ENCODE measurements at regions not wholly inside any gene's neighbourhood (a gene's known extent, or its start where the extent isn't known, plus 50 kb on each side); places are given as distances from the start of the nearest gene placed in this dataset.

DNA sequence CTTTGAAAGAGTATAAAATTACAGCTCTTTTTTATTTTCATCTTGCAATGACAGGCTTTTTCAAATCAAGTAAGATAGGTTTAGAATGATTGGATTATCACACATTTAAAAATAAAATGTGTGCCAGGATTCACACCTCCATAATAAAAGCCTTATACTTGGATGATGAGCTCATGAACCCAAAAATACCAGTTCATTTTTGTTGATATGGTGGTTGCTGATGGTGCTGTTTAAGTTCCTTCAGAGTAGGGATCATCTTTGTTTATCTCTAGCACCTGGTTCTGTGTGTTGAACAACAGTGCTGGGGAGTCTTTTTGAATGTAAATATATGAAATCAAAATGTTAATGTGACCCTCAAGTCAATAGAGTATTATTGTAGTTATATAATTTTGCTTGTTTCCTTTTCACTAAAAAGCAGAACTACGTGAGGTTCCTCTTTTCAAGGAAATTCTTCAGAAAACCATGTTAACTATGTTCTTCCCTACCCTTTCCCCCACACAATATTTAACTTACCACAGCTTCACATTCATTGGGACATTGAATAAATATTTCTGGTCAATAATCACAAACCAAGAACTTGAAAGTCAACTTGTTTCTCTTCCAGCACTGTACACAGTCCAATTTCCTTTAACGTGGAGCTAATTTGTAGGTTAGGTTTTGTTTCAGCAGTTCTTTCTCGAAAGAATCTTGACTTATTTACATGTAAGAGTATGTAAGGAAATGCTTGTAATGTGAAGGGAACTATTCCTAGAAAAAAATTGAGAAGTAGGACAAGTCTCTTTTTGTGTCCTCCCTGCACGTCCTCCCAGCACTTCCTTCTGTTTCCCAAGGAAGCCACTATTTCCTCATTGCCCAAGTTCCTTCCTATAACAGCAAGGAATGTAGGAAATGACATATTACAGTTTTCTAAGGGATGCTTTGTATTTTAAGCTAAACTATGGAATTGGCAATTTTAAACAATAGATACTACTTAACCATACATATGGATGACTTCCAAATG, 945.9 kb upstream of the CITED2 start:
- no peak for DNase-seq (ENCODE audit: low spot score)

GRCh38 chr6:140319209-140319608, 944.8 kb upstream of the CITED2 start:
- DNase-seq (ENCODE audit: low spot score) (no peak), ATAC-seq (peak; percentile 78)

More for the DNA sequence above, 945.9 kb upstream of the CITED2 start:
- ATAC-seq, result peak; percentile 51

DNA sequence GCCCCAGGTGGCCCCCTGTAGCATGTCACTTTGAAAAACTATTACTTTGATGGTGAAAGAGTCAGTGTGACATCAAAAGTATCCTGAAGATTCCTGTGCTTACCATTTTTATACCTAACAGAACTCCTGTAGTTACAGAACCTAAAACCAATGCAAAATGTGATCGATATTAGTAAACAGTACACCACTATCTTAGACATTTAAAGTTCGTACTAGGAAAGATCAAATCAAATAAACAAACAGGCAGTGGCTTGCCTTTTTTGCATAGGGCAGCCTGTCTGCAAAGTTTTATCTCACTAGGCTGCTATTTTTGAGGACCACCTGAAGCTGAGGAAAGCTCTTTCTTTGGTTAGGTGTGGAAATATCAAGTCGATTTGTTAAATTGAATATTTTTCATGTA, 944.0 kb upstream of the CITED2 start:
- ATAC-seq (peak; percentile 39), DNase-seq (ENCODE audit: low spot score) (no peak)

- peak; percentile 10 for ATAC-seq
- DNase-seq (ENCODE audit: low spot score), result no peak
These were observed 943.5 kb upstream of the CITED2 start for GRCh38 chr6:140317950-140318349.

DNA sequence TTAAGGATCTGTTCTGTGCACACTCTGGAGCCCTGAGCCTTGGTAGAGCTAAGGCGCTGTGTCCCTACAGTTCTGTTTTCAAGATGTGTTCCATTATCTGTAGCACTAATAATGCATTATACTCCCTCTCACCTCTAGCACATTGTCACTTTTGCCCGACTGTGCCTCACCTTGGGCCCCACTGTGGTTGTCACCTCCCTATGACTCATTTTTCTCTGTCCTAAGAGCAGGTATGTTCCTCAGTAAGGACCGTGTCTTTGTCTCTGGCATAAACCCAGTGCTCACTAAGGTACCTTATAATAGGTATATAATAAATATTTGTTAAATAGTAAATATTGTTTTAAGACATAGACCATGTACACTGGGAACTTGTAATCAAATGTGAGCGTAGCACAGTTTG, 942.5 kb upstream of the CITED2 start:
- DNase-seq (ENCODE audit: low spot score) (no peak), ATAC-seq (no peak)

GRCh38 chr6:140314682-140315081, 940.2 kb upstream of the CITED2 start:
- ATAC-seq, result peak; percentile 77
- DNase-seq (ENCODE audit: low spot score), result peak; percentile 59

GRCh38 chr6:140311146-140311545, 936.7 kb upstream of the CITED2 start:
- no peak for DNase-seq (ENCODE audit: low spot score)
- ATAC-seq, result no peak

GRCh38 chr6:140303218-140303949, 928.9 kb upstream of the CITED2 start:
- no peak for ATAC-seq
- DNase-seq (ENCODE audit: low spot score), result no peak

DNA sequence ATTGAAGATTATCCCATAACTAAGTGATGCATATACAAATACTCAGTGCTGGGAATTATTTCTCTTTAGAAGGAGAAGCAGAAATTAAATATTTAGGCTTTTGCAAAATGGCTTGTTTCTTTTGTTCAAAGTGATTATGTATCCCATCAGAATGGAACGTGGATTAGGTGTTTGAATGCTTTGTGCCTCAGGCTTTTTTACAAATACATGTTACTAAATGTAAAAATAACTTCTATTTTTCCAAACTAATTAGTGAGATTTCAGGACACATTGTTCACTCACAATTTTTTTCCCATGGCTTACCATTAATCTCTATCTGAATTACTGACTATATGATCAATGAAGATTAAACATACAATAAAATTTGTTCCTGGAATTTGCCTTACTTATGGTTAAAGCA, 925.9 kb upstream of the CITED2 start:
- ATAC-seq (no peak), DNase-seq (ENCODE audit: low spot score) (no peak)

DNA sequence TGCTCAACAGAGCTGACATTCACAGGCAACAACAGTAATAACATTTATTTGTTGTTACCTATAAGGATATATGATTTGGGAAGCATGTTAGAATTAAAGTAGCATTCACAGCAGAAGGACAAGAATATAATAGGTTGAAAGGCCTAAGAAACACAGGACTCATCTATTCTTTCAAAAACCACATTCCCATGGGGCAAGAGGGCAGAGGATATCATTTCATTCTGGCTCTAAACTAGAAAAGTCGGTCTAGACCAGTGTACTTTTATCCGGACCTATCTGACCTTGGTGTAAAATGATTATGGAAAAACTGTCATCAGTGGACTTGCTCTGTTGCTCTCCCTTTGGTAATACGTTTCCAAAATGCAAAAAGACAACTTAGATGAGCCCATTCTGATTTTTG, 914.7 kb upstream of the CITED2 start:
- no peak for DNase-seq (ENCODE audit: low spot score)
- ATAC-seq, result no peak

- ATAC-seq, result no peak
- no peak for DNase-seq (ENCODE audit: low spot score)
These were observed 911.7 kb upstream of the CITED2 start for GRCh38 chr6:140285998-140286690.

GRCh38 chr6:140285471-140285870, 911.0 kb upstream of the CITED2 start:
- no peak for DNase-seq (ENCODE audit: low spot score)
- no peak for ATAC-seq

DNA sequence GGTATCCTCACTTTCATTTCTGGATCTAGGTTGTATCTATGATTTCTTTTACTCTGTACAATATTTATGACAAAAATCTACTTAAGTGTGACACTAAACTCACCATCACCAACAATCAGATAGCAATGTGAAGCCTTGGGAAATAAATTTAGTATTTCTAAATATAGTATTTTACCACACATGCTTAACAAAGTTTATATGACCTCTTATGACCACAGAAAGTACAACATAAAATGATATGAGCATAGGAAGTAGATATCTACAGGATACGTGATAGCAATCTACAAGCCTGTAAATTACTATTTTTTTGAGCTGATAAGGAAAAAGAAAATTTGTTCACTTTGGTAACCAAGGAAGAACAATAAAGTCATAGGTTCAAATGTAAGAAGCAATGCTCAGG, 910.4 kb upstream of the CITED2 start:
- no peak for ATAC-seq
- no peak for DNase-seq (ENCODE audit: low spot score)

DNA sequence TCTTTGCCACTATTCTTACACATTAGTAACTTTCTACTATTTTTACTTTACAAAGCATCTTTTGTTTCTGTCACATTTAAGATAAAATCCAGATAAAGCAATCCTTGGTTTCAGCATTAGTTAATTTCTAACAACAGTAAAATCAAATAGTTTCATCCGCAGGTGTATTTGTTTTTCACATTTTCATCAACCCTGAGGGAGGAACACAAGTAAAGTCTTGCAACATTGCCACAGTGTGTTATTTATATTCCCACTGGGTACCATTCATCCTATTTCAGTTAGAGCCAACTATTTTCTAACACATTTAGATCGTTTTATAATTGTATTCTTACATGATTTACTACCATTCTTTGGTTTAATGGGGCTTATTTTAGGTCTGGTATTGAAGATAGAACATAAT, 908.7 kb upstream of the CITED2 start:
- ATAC-seq (peak; percentile 12), DNase-seq (ENCODE audit: low spot score) (no peak)

- peak; percentile 35 for ATAC-seq
- DNase-seq (ENCODE audit: low spot score), result no peak
These were observed 907.3 kb upstream of the CITED2 start for GRCh38 chr6:140281767-140282166.

DNA sequence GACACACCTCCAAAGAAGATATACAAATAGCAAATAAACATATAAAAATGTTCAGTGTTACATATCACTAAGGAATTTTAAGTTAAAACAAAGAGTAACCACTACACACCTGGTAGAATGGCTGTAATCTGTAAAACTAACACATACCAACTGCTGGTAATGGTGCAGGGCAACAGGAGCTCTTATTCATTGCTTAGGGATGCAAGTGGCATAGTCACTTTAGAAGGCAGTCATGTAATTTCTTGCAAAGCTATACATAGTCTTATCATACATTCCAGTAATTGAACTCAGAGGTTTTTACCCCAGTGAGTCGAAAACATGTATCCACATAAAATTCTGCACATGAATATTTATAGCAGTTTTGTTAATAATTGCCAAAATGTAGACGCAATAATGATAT, 906.8 kb upstream of the CITED2 start:
- ATAC-seq, result no peak
- DNase-seq (ENCODE audit: low spot score), result no peak

- no peak for ATAC-seq
These were observed 902.3 kb upstream of the CITED2 start for GRCh38 chr6:140276719-140277118.

DNA sequence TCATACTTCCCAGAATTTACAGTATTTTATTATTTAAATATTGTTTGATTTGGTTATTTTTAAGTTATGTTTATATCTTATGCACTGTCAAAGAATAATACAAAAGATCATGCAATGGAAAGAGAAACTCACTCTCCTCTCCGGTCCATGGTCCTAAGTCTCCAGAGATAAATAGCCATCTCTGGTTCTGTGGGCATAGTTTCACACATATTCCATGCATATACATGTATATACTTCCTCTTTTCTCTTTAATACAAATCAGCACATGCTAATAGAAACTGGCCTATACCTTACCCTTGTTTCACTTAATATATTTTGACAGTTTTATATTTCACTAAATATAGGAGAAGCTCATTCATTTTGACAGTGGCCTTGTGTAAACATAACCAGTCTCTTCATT, 901.7 kb upstream of the CITED2 start:
- ATAC-seq (no peak), DNase-seq (ENCODE audit: low spot score) (no peak)

More at GRCh38 chr6:140276719-140277118, 902.3 kb upstream of the CITED2 start:
- DNase-seq (ENCODE audit: low spot score), result no peak

DNA sequence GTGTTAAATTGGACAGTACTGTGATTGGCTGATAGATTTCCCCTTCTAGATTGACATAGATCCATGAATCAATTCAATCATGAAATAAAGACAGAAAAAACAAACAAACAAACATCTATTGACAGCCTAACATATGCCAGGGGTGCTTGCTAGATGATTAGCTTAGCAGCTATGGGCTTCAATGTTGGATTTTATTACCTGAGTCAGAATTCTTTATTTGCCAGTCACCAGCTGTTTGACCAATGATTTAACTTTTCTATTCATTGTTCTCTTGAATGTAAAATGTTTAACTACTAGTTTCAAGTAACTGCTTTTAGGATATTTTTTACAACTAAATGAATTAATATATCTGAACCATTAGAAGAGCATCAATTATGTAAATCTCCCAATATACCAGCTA, 901.3 kb upstream of the CITED2 start:
- DNase-seq (ENCODE audit: low spot score) (no peak), ATAC-seq (no peak)

- ATAC-seq (no peak), DNase-seq (ENCODE audit: low spot score) (no peak)
These were observed 900.1 kb upstream of the CITED2 start for GRCh38 chr6:140274548-140274947.

DNA sequence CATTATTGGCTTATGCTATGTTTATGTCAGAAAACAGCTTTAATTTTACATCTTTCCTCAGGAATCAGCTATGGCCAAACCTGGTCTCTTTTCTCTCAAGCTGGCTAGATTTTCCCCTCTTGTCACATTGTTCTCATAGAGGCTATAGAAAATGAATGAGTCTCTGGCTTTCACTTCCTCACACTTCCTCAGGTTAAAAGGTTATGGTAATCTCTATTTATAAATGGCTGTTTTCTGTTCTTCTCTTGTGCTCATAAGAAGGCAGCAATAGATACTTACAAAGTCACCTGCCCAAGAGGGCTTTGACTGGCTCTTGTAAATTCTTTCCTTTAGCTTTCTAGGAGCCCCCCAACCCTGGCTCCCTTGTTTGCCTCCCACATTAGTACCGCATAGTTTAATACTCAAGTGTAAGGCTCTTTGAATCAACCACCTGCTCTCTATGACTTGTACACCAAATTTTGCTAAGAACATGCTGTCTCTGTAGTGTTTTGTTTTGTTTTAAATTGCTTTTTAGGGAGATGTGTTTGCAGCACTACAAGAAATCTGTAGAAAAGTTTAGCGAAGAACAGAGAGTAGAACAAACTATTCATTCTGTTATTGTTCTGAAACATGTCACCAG, 897.4 kb upstream of the CITED2 start:
- no peak for DNase-seq (ENCODE audit: low spot score)

More for the DNA sequence above, 897.4 kb upstream of the CITED2 start:
- ATAC-seq, result peak; percentile 13

Measured in left lobe of liver (tissue), 2 donors.